Liver (tissue), 8 donors: ENCODE measurements at regions not wholly inside any gene's neighbourhood (a gene's known extent, or its start where the extent isn't known, plus 50 kb on each side); places are given as distances from the start of the nearest gene placed in this dataset.

Experiments used
- DNase-seq: peaks from one replicate; pipeline ENCODE4 v3.0.0-alpha.2; 2017; ENCODE audit warnings: low spot score
- H3K27ac ChIP-seq, 2 donors: one replicate each; pipeline ENCODE4 v1.7.0; 2013; ENCODE audit warnings: inconsistent platforms in 2 of 2, low read length in 2 of 2, control low read depth in 1 of 2, low read depth in 1 of 2, mild to moderate bottlenecking in 1 of 2
- H3K27me3 ChIP-seq, 4 donors: one replicate each; pipeline versions ENCODE4 v1.6.1 to v1.7.0; 2013; ENCODE audit warnings: low read length in 3 of 4, inconsistent platforms in 1 of 4, mild to moderate bottlenecking in 1 of 4, moderate library complexity in 1 of 4; ENCODE audit not compliant: control insufficient read depth in 4 of 4, insufficient read depth in 4 of 4
- H3K36me3 ChIP-seq, 4 donors: one replicate each; pipeline versions ENCODE4 v1.6.1 to v1.7.0; 2013; ENCODE audit warnings: low read length in 3 of 4, mild to moderate bottlenecking in 3 of 4, low read depth in 1 of 4, moderate library complexity in 1 of 4; ENCODE audit not compliant: control insufficient read depth in 4 of 4, insufficient read depth in 3 of 4
- H3K4me1 ChIP-seq, 4 donors: one replicate each; pipeline versions ENCODE4 v1.6.1 to v1.7.0; 2013; ENCODE audit warnings: low read length in 3 of 4, mild to moderate bottlenecking in 3 of 4, moderate library complexity in 1 of 4; ENCODE audit not compliant: control insufficient read depth in 4 of 4, insufficient read depth in 4 of 4
- H3K4me3 ChIP-seq, 3 donors: one replicate each; pipeline versions ENCODE4 v1.6.1 to v1.7.0; 2013; ENCODE audit warnings: low read length in 3 of 3, control low read depth in 1 of 3, low read depth in 1 of 3, mild to moderate bottlenecking in 1 of 3
- H3K9ac ChIP-seq, 2 donors: one replicate each; pipeline ENCODE4 v1.7.0; 2013; ENCODE audit warnings: low read length in 2 of 2, mild to moderate bottlenecking in 2 of 2, moderate library complexity in 2 of 2, control low read depth in 1 of 2, low read depth in 1 of 2
- H3K9me3 ChIP-seq, 4 donors: one replicate each; pipeline versions ENCODE4 v1.6.1 to v1.7.0; 2013; ENCODE audit warnings: low read length in 3 of 4; ENCODE audit not compliant: control insufficient read depth in 4 of 4
- EGR1 ChIP-seq, 2 donors: IDR thresholded peaks; 2 replicates each; pipeline ENCODE4 v1.6.1; 2016 to 2018; ENCODE audit warnings: antibody characterized with exemption in 2 of 2, low read depth in 2 of 2
- FOXA1 ChIP-seq: IDR thresholded peaks from 2 replicates; pipeline ENCODE4 v1.6.1; 2016; ENCODE audit warnings: antibody characterized with exemption
- GABPA ChIP-seq, 2 donors: IDR thresholded peaks in 1 of 2; conservative IDR thresholded peaks in 1 of 2; 2 replicates each; pipeline ENCODE4 v1.6.1; 2016; ENCODE audit warnings: antibody characterized with exemption in 2 of 2, mild to moderate bottlenecking in 1 of 2, moderate library complexity in 1 of 2
- HNF4A ChIP-seq, 2 donors: conservative IDR thresholded peaks; 2 replicates each; pipeline ENCODE4 v1.6.1; 2016; ENCODE audit warnings: antibody characterized with exemption in 2 of 2, mild to moderate bottlenecking in 2 of 2
- HNF4G ChIP-seq: IDR thresholded peaks from 2 replicates; pipeline ENCODE4 v1.6.1; 2016; ENCODE audit warnings: antibody characterized with exemption
- JUND ChIP-seq, 2 donors: IDR thresholded peaks; 2 replicates each; pipeline ENCODE4 v1.6.1; 2016; ENCODE audit warnings: antibody characterized with exemption in 2 of 2
- NR2F2 ChIP-seq: IDR thresholded peaks from 2 replicates; pipeline ENCODE4 v1.6.1; 2016; ENCODE audit warnings: antibody characterized with exemption
- RAD21 ChIP-seq, 2 donors: IDR thresholded peaks; 2 replicates each; pipeline ENCODE4 v1.6.1; 2016; ENCODE audit warnings: antibody characterized with exemption in 2 of 2, mild to moderate bottlenecking in 2 of 2
- RXRA ChIP-seq, 2 donors: IDR thresholded peaks; 2 replicates each; pipeline ENCODE4 v1.6.1; 2017 to 2018; ENCODE audit warnings: antibody characterized with exemption in 2 of 2, mild to moderate bottlenecking in 1 of 2
- SP1 ChIP-seq: IDR thresholded peaks from 2 replicates; pipeline ENCODE4 v1.6.1; 2018; ENCODE audit warnings: antibody characterized with exemption, mild to moderate bottlenecking
- TAF1 ChIP-seq: conservative IDR thresholded peaks from 2 replicates; pipeline ENCODE4 v1.6.1; 2016; ENCODE audit warnings: antibody characterized with exemption, mild to moderate bottlenecking
- YY1 ChIP-seq: IDR thresholded peaks from 2 replicates; pipeline ENCODE4 v1.6.1; 2016; ENCODE audit warnings: antibody characterized with exemption, mild to moderate bottlenecking
- WGBS: extraction: QIAGEN DNeasy Blood & Tissue Kit; methylation state at CpG from one replicate; pipeline ENCODE4 v1.1.7; 2013; 5-methylcytosine and 5-hydroxymethylcytosine counted together
- TF ChIP-seq, protein P1 (sequence below): IDR thresholded peaks from 2 replicates; pipeline ENCODE4 v1.6.1; 2016; ENCODE audit warnings: antibody characterized with exemption
- TF ChIP-seq, protein P2 (sequence below): IDR thresholded peaks from 2 replicates; pipeline ENCODE4 v1.6.1; 2016; ENCODE audit warnings: antibody characterized with exemption
- TF ChIP-seq, protein P3 (sequence below): IDR thresholded peaks from 2 replicates; pipeline ENCODE4 v1.6.1; 2016; ENCODE audit warnings: antibody characterized with exemption
- TF ChIP-seq, protein P4 (sequence below): IDR thresholded peaks from 2 replicates; pipeline ENCODE4 v1.6.1; 2016; ENCODE audit warnings: antibody characterized with exemption, mild to moderate bottlenecking
- TF ChIP-seq, protein P5 (sequence below): fragments of 150-350 bp; IDR thresholded peaks from 2 replicates; pipeline ENCODE4 v1.5.1; 2017; ENCODE audit warnings: improper control_type of control experiment, low read depth, low read length; ENCODE audit not compliant: missing input control
- donor health status: healthy.
- donor health status: healthy.
- donor health status: healthy.
- donor health status: healthy.
- donor health status: healthy.

DNA sequence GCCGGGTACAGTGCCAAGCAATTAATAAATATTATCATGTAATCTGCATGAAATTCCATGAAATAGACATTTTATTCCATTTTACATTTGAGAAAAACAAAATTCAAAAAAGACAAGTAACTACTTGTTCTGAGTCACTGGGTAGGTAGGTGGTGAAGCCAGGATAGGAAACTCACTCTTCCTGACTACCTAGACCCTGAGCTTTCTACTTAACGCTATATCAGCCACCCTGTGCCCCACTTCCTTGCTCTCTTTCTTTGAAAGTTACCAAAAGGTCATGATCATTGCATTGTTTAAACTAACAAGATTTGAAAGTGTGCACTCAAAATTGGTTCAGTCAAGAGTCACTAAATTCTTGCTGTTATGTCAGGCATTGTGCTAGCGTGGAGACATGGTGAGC is 235.7 kb downstream of the CD83 start:
- Histone ChIP-seq H3K4me3 (no peak overlapping the region), H3K27me3 (no peaks in the 10 kb centered on the region), H3K4me1 (no peaks in the 10 kb centered on the region), H3K36me3 (no peaks in the 10 kb centered on the region), H3K9me3 (peaks cover 0 to 7% (median 0%) of the 10 kb centered on the region in 4 donors), H3K27ac (no peak overlapping the region), H3K9ac (no peak overlapping the region)
- no peak for TF ChIP-seq TAF1
- TF ChIP-seq SP1: no peak
- TF ChIP-seq HNF4A (conservative IDR thresholded peaks at IDR 0.05): no peak
- no peak for TF ChIP-seq NR2F2
- DNase-seq: no peak
- whole genome bisulfite sequencing: 82% methylated on average over 3 of the region's 3 CpGs

DNA sequence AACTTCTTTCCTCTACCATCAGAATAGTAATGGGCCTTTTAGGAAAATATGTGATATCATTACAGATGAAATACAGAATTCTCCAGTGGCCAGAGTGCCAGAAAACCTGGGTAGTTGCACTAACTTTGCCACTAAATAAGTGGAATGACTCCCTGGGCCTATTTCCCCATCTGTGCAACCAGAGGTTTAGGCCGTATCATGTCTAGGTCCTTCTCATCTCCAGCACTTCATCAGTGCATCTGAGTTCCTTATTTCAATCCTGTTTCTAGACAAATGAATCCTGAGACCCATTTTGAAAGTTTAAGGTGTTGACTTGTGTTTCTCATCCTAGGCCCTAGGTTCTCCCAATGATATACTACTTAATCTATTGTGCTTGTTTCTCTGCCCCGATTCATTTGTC is 236.2 kb downstream of the CD83 start:
- WGBS: 98% methylated on average over 2 of the region's 2 CpGs

More for the DNA sequence above, 236.2 kb downstream of the CD83 start:
- no peaks in the 10 kb centered on the region for H3K4me1 ChIP-seq
- TF ChIP-seq, protein P1, sequence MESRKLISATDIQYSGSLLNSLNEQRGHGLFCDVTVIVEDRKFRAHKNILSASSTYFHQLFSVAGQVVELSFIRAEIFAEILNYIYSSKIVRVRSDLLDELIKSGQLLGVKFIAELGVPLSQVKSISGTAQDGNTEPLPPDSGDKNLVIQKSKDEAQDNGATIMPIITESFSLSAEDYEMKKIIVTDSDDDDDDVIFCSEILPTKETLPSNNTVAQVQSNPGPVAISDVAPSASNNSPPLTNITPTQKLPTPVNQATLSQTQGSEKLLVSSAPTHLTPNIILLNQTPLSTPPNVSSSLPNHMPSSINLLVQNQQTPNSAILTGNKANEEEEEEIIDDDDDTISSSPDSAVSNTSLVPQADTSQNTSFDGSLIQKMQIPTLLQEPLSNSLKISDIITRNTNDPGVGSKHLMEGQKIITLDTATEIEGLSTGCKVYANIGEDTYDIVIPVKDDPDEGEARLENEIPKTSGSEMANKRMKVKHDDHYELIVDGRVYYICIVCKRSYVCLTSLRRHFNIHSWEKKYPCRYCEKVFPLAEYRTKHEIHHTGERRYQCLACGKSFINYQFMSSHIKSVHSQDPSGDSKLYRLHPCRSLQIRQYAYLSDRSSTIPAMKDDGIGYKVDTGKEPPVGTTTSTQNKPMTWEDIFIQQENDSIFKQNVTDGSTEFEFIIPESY: no peak
- TF ChIP-seq, protein P2, sequence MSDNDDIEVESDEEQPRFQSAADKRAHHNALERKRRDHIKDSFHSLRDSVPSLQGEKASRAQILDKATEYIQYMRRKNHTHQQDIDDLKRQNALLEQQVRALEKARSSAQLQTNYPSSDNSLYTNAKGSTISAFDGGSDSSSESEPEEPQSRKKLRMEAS: no peak
- TF ChIP-seq HNF4G (no peak), RXRA (IDR thresholded peaks at IDR 0.05) (no peak), NR2F2 (no peak), HNF4A (conservative IDR thresholded peaks at IDR 0.05) (no peak), SP1 (no peak), FOXA1 (no peak), TAF1 (no peak), JUND (IDR thresholded peaks at IDR 0.05) (no peak), YY1 (no peak), GABPA (IDR thresholded peaks at IDR 0.05 in 1 of 2, conservative IDR thresholded peaks at IDR 0.05 in 1 of 2) (no peak), RAD21 (IDR thresholded peaks at IDR 0.05) (no peak), EGR1 (IDR thresholded peaks at IDR 0.05; ENCODE audit: low read depth in 2 of 2) (no peak)
- TF ChIP-seq, protein P3, sequence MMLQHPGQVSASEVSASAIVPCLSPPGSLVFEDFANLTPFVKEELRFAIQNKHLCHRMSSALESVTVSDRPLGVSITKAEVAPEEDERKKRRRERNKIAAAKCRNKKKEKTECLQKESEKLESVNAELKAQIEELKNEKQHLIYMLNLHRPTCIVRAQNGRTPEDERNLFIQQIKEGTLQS: no peak
- TF ChIP-seq, protein P4, sequence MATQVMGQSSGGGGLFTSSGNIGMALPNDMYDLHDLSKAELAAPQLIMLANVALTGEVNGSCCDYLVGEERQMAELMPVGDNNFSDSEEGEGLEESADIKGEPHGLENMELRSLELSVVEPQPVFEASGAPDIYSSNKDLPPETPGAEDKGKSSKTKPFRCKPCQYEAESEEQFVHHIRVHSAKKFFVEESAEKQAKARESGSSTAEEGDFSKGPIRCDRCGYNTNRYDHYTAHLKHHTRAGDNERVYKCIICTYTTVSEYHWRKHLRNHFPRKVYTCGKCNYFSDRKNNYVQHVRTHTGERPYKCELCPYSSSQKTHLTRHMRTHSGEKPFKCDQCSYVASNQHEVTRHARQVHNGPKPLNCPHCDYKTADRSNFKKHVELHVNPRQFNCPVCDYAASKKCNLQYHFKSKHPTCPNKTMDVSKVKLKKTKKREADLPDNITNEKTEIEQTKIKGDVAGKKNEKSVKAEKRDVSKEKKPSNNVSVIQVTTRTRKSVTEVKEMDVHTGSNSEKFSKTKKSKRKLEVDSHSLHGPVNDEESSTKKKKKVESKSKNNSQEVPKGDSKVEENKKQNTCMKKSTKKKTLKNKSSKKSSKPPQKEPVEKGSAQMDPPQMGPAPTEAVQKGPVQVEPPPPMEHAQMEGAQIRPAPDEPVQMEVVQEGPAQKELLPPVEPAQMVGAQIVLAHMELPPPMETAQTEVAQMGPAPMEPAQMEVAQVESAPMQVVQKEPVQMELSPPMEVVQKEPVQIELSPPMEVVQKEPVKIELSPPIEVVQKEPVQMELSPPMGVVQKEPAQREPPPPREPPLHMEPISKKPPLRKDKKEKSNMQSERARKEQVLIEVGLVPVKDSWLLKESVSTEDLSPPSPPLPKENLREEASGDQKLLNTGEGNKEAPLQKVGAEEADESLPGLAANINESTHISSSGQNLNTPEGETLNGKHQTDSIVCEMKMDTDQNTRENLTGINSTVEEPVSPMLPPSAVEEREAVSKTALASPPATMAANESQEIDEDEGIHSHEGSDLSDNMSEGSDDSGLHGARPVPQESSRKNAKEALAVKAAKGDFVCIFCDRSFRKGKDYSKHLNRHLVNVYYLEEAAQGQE: no peak
- TF ChIP-seq, protein P5, sequence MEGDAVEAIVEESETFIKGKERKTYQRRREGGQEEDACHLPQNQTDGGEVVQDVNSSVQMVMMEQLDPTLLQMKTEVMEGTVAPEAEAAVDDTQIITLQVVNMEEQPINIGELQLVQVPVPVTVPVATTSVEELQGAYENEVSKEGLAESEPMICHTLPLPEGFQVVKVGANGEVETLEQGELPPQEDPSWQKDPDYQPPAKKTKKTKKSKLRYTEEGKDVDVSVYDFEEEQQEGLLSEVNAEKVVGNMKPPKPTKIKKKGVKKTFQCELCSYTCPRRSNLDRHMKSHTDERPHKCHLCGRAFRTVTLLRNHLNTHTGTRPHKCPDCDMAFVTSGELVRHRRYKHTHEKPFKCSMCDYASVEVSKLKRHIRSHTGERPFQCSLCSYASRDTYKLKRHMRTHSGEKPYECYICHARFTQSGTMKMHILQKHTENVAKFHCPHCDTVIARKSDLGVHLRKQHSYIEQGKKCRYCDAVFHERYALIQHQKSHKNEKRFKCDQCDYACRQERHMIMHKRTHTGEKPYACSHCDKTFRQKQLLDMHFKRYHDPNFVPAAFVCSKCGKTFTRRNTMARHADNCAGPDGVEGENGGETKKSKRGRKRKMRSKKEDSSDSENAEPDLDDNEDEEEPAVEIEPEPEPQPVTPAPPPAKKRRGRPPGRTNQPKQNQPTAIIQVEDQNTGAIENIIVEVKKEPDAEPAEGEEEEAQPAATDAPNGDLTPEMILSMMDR: no peak
- no peak for DNase-seq
- no peak overlapping the region for H3K4me3 ChIP-seq
- H3K9ac ChIP-seq: no peak overlapping the region
- peaks cover 0 to 7% (median 0%) of the 10 kb centered on the region in 4 donors for H3K9me3 ChIP-seq
- H3K27ac ChIP-seq: no peak overlapping the region
- H3K27me3 ChIP-seq: no peaks in the 10 kb centered on the region
- no peaks in the 10 kb centered on the region for H3K36me3 ChIP-seq
